CD14-positive monocyte (primary cell): ENCODE measurements at regions not wholly inside any gene's neighbourhood (a gene's known extent, or its start where the extent isn't known, plus 50 kb on each side); places are given as distances from the start of the nearest gene placed in this dataset.
"Not testable (repeated sequence)": the region's sequence is repeated elsewhere in the genome, so short reads cannot be mapped to it uniquely, and the experiment has no call there.

Experiments used
- DNase-seq, 3 donors: peaks; one replicate each; pipeline ENCODE4 v3.0.0-alpha.2; 2011 to 2022
- H2AFZ ChIP-seq: 2 replicates; pipeline ENCODE4 v1.6.0; 2012; ENCODE audit warnings: mild to moderate bottlenecking, low read depth, low read length, inconsistent platforms; ENCODE audit not compliant: insufficient read depth, poor library complexity, severe bottlenecking
- H3K27ac ChIP-seq, 2 donors: 1 replicate in 1 of 2; 2 replicates in 1 of 2; pipeline ENCODE4 v1.5.1; 2012 to 2013; ENCODE audit warnings: low read length in 2 of 2, control low read depth in 1 of 2, inconsistent platforms in 1 of 2, low read depth in 1 of 2, mild to moderate bottlenecking in 1 of 2
- H3K27me3 ChIP-seq, 2 donors: one replicate each; pipeline versions ENCODE4 v1.6.0 to v1.6.1; 2011 to 2013; ENCODE audit warnings: low read length in 2 of 2; ENCODE audit not compliant: control insufficient read depth in 2 of 2, insufficient read depth in 2 of 2
- H3K36me3 ChIP-seq, 2 donors: replicated peaks in 1 of 2; 1 replicate in 1 of 2; 2 replicates in 1 of 2; pipeline versions ENCODE4 v1.5.1 to v1.6.1; 2012 to 2013; ENCODE audit warnings: low read length in 2 of 2, control low read depth in 1 of 2, inconsistent platforms in 1 of 2, mild to moderate bottlenecking in 1 of 2; ENCODE audit not compliant: insufficient read depth in 2 of 2, control insufficient read depth in 1 of 2
- H3K4me1 ChIP-seq, 2 donors: 1 replicate in 1 of 2; 2 replicates in 1 of 2; pipeline versions ENCODE4 v1.5.1 to v1.6.1; 2012 to 2013; ENCODE audit warnings: low read length in 2 of 2, control low read depth in 1 of 2, inconsistent platforms in 1 of 2, mild to moderate bottlenecking in 1 of 2, moderate library complexity in 1 of 2; ENCODE audit not compliant: insufficient read depth in 2 of 2, control insufficient read depth in 1 of 2
- H3K4me2 ChIP-seq: replicated peaks from 2 replicates; pipeline ENCODE3; 2012; ENCODE audit warnings: low read length, moderate library complexity, mild to moderate bottlenecking; ENCODE audit not compliant: poor library complexity, severe bottlenecking; ENCODE audit errors: extremely low read depth
- H3K4me3 ChIP-seq, 3 experiments: fragments of 200-600 bp in 1 of 3; sonication (generic) in 1 of 3; replicated peaks in 1 of 3; 1 replicate in 2 of 3; 2 replicates in 1 of 3; pipeline ENCODE4 v1.5.1; 2011 to 2013; ENCODE audit warnings: low read length in 3 of 3, mild to moderate bottlenecking in 3 of 3, control low read depth in 2 of 3, low read depth in 2 of 3, inconsistent platforms in 1 of 3, moderate library complexity in 1 of 3
- H3K79me2 ChIP-seq: 2 replicates; pipeline ENCODE4 v1.6.0; 2012; ENCODE audit warnings: mild to moderate bottlenecking, control low read depth, inconsistent platforms, low read length, moderate library complexity; ENCODE audit not compliant: insufficient read depth
- H3K9ac ChIP-seq: 2 replicates; pipeline ENCODE4 v1.6.0; 2017; ENCODE audit warnings: low read length, mild to moderate bottlenecking; ENCODE audit not compliant: insufficient read depth, poor library complexity, severe bottlenecking
- H3K9me3 ChIP-seq, 2 donors: replicated peaks in 1 of 2; 1 replicate in 1 of 2; 2 replicates in 1 of 2; pipeline versions ENCODE4 v1.5.1 to v1.6.1; 2012 to 2013; ENCODE audit warnings: low read length in 2 of 2, control low read depth in 1 of 2; ENCODE audit not compliant: control insufficient read depth in 1 of 2, insufficient read depth in 1 of 2
- H4K20me1 ChIP-seq: 2 replicates; pipeline ENCODE4 v1.6.0; 2012; ENCODE audit warnings: mild to moderate bottlenecking, low read length, control low read depth, moderate library complexity; ENCODE audit not compliant: insufficient read depth
- H3K27ac Mint-ChIP-seq, 7 donors: one replicate each; pipeline ENCODE4 v1.8.0; 2020; ENCODE audit warnings: mild to moderate bottlenecking in 7 of 7, mixed read lengths in 7 of 7, moderate library complexity in 6 of 7, inconsistent platforms in 2 of 7
- H3K27me3 Mint-ChIP-seq, 3 donors: one replicate each; pipeline ENCODE4 v1.8.0; 2021 to 2022; ENCODE audit warnings: low read depth in 3 of 3, mild to moderate bottlenecking in 3 of 3, mixed read lengths in 3 of 3, moderate library complexity in 3 of 3, inconsistent platforms in 1 of 3
- H3K36me3 Mint-ChIP-seq, 2 donors: one replicate each; pipeline ENCODE4 v1.8.0; 2020; ENCODE audit warnings: mixed read lengths in 2 of 2, inconsistent platforms in 1 of 2, mild to moderate bottlenecking in 1 of 2
- H3K4me1 Mint-ChIP-seq: one replicate; pipeline ENCODE4 v1.8.0; 2020; ENCODE audit warnings: mild to moderate bottlenecking, mixed read lengths
- H3K4me3 Mint-ChIP-seq, 2 donors: one replicate each; pipeline ENCODE4 v1.8.0; 2020; ENCODE audit warnings: mild to moderate bottlenecking in 2 of 2, mixed read lengths in 2 of 2, moderate library complexity in 1 of 2
- H3K9me3 Mint-ChIP-seq, 7 donors: one replicate each; pipeline ENCODE4 v1.8.0; 2020 to 2022; ENCODE audit warnings: mixed read lengths in 7 of 7, mild to moderate bottlenecking in 6 of 7, moderate library complexity in 6 of 7, inconsistent platforms in 2 of 7
- CTCF ChIP-seq: fragments of 200-600 bp; IDR thresholded peaks from one replicate; pipeline ENCODE4 v1.8.0; 2022; ENCODE audit warnings: antibody characterized with exemption, mild to moderate bottlenecking
- whole genome bisulfite sequencing: methylation state at CpG from one replicate; pipeline ENCODE4 v1.1.5; 2013; ENCODE audit warnings: missing lambda C conversion rate; ENCODE audit not compliant: insufficient coverage; 5-methylcytosine and 5-hydroxymethylcytosine counted together
- intact Hi-C, 2 donors: fragments of 100-400 bp; cut with micrococcal nuclease; formaldehyde crosslinking; loops; one replicate each; pipeline versions ENCODE4 v1.15.0 to v1.15.1; 2023

GRCh38 chr2:91759361-91759941 lies 3068.0 kb downstream of the RPIA start:
- H3K27me3 Mint-ChIP-seq, H3K9me3 Mint-ChIP-seq, H3K4me3 ChIP-seq, H3K4me1 ChIP-seq, H3K27ac ChIP-seq, H3K9me3 ChIP-seq, DNase-seq, H2AFZ ChIP-seq, H3K9ac ChIP-seq, H3K4me3 Mint-ChIP-seq, H3K4me2 ChIP-seq, H3K36me3 Mint-ChIP-seq, H3K27me3 ChIP-seq, H3K36me3 ChIP-seq, H3K79me2 ChIP-seq, H4K20me1 ChIP-seq, intact Hi-C loops: not testable (repeated sequence)
- peak overlapping the region in 6 of 7 donors; percentile 42 to 84 (median 74) for H3K27ac Mint-ChIP-seq
- H3K4me1 Mint-ChIP-seq: peaks cover 17% of the 10 kb centered on the region
- peak; percentile 37 for TF ChIP-seq CTCF
- no CpG with 5 or more reads among the region's 5 CpGs for WGBS

DNA sequence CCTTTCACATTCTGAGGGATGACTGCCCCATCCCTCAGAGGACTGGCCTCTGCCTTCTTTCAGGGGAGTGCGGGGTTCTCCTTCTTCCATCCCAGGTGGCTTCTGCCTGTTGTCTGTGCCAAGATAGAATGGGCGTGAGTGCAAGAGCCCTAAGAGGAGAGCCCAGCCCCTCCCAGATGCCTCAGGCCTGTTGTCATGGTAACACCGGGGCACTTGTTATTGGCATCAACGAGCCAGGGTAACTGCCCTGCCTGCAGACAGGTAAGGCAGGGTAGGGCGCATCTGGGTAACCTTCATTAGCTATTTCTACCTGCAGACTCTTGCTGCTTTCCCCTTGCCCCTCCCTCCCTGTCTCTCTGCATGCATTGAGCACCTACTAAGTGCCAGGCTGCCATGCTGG lies 3069.2 kb downstream of the RPIA start:
- H3K27ac ChIP-seq, H3K36me3 ChIP-seq, H3K27ac Mint-ChIP-seq, H3K4me3 Mint-ChIP-seq, H3K4me1 ChIP-seq, H3K27me3 ChIP-seq, H3K9me3 ChIP-seq, H3K9ac ChIP-seq, H3K27me3 Mint-ChIP-seq, H3K9me3 Mint-ChIP-seq, H3K4me2 ChIP-seq, intact Hi-C loops, H3K4me3 ChIP-seq, H4K20me1 ChIP-seq, H3K79me2 ChIP-seq, H2AFZ ChIP-seq, DNase-seq, H3K36me3 Mint-ChIP-seq: not testable (repeated sequence)
- WGBS: 80% methylated on average over 3 of the region's 5 CpGs
- H3K4me1 Mint-ChIP-seq: peaks cover 27% of the 10 kb centered on the region

- H2AFZ ChIP-seq, H3K36me3 ChIP-seq, H3K9ac ChIP-seq, H3K79me2 ChIP-seq, intact Hi-C loops, H3K9me3 Mint-ChIP-seq, H3K4me3 Mint-ChIP-seq, DNase-seq, H3K27me3 Mint-ChIP-seq, H3K27ac Mint-ChIP-seq, H3K4me3 ChIP-seq, H3K36me3 Mint-ChIP-seq, H3K9me3 ChIP-seq, H3K27ac ChIP-seq, H3K4me2 ChIP-seq, H3K27me3 ChIP-seq, H4K20me1 ChIP-seq: not testable (repeated sequence)
- H3K4me1 ChIP-seq: peaks cover 15 to 20% of the 10 kb centered on the region in 2 donors
- H3K4me1 Mint-ChIP-seq: peaks cover 29% of the 10 kb centered on the region
- no CpG with 5 or more reads among the region's 6 CpGs for WGBS
Observed at GRCh38 chr2:91762312-91762711, 3070.8 kb downstream of the RPIA start.

GRCh38 chr2:91763710-91764109 lies 3072.2 kb downstream of the RPIA start:
- H3K4me1 ChIP-seq: peaks cover 28 to 32% of the 10 kb centered on the region in 2 donors
- H2AFZ ChIP-seq, DNase-seq, H3K9me3 Mint-ChIP-seq, H3K4me2 ChIP-seq, H3K9ac ChIP-seq, H4K20me1 ChIP-seq, H3K79me2 ChIP-seq, H3K36me3 ChIP-seq, H3K27ac Mint-ChIP-seq, H3K36me3 Mint-ChIP-seq, H3K27me3 ChIP-seq, H3K4me3 ChIP-seq, H3K27ac ChIP-seq, H3K9me3 ChIP-seq, H3K27me3 Mint-ChIP-seq, H3K4me3 Mint-ChIP-seq, intact Hi-C loops: not testable (repeated sequence)
- WGBS: 60% methylated on average over 2 of the region's 4 CpGs
- peaks cover 38% of the 10 kb centered on the region for H3K4me1 Mint-ChIP-seq
